NCI-H1092 treated with DMSO at 0.1 percent for 48 hours (cell line): ENCODE measurements at regions not wholly inside any gene's neighbourhood (a gene's known extent, or its start where the extent isn't known, plus 50 kb on each side); places are given as distances from the start of the nearest gene placed in this dataset.

Experiments used
- DNase-seq: peaks from one replicate; lab custom pipeline; 2025; lab: John Stamatoyannopoulos, UW

GRCh38 chr10:21092683-21093524 is 195.8 kb upstream of the NEBL start:
- DNase-seq: no peak

GRCh38 chr10:21090609-21091082 is 193.5 kb upstream of the NEBL start:
- no peak for DNase-seq

GRCh38 chr10:21087476-21087875 is 190.4 kb upstream of the NEBL start:
- DNase-seq: no peak

GRCh38 chr10:21084700-21085099 is 187.6 kb upstream of the NEBL start:
- DNase-seq: no peak

- DNase-seq: no peak
These were observed 186.8 kb upstream of the NEBL start for GRCh38 chr10:21083861-21084260.

GRCh38 chr10:21082206-21082605 is 185.1 kb upstream of the NEBL start:
- DNase-seq: no peak

- no peak for DNase-seq
These were observed 183.2 kb upstream of the NEBL start for GRCh38 chr10:21080261-21080660.

GRCh38 chr10:21079330-21079658 is 182.2 kb upstream of the NEBL start:
- DNase-seq: no peak

- DNase-seq: peak; percentile 32
These were observed 181.6 kb upstream of the NEBL start for GRCh38 chr10:21078410-21079329.

GRCh38 chr10:21077681-21078080 is 180.6 kb upstream of the NEBL start:
- no peak for DNase-seq

GRCh38 chr10:21076381-21076780 is 179.3 kb upstream of the NEBL start:
- no peak for DNase-seq

- DNase-seq: no peak
These were observed 178.8 kb upstream of the NEBL start for GRCh38 chr10:21075880-21076279.

- DNase-seq: no peak
These were observed 174.0 kb upstream of the NEBL start for GRCh38 chr10:21071001-21071673.

GRCh38 chr10:21069929-21070700 is 173.0 kb upstream of the NEBL start:
- no peak for DNase-seq

GRCh38 chr10:21069278-21069677 is 172.2 kb upstream of the NEBL start:
- no peak for DNase-seq

GRCh38 chr10:21068026-21068656 is 171.0 kb upstream of the NEBL start:
- no peak for DNase-seq

GRCh38 chr10:21065621-21066248 is 168.6 kb upstream of the NEBL start:
- no peak for DNase-seq

GRCh38 chr10:21061982-21062381 is 164.9 kb upstream of the NEBL start:
- DNase-seq: no peak

GRCh38 chr10:21061184-21061583 is 164.1 kb upstream of the NEBL start:
- no peak for DNase-seq

GRCh38 chr10:21060626-21061025 is 163.5 kb upstream of the NEBL start:
- no peak for DNase-seq

GRCh38 chr10:21057989-21058388 is 160.9 kb upstream of the NEBL start:
- no peak for DNase-seq
